ENCODE measurements at regions not wholly inside any gene's neighbourhood (a gene's known extent, or its start where the extent isn't known, plus 50 kb on each side); places are given as distances from the start of the nearest gene placed in this dataset.

GRCh38 chr10:3980144-3980543 lies 195.1 kb upstream of the KLF6 start:
- TF ChIP-seq EZH2 (IDR thresholded peaks at IDR 0.05; ENCODE audit: borderline replicate concordance), result no peak
- TF ChIP-seq EZH2phosphoT487 (IDR thresholded peaks at IDR 0.05; ENCODE audit: low read depth, severe bottlenecking, unreplicated experiment), result no peak
- no peak for TF ChIP-seq CTCF (IDR thresholded peaks at IDR 0.05; ENCODE audit: poor library complexity)
